Skin epidermis (tissue), 12 donors: ENCODE measurements at regions not wholly inside any gene's neighbourhood (a gene's known extent, or its start where the extent isn't known, plus 50 kb on each side); places are given as distances from the start of the nearest gene placed in this dataset.
"Not testable (repeated sequence)": the region's sequence is repeated elsewhere in the genome, so short reads cannot be mapped to it uniquely, and the experiment has no call there.

Experiments
- H3K27ac ChIP-seq, 21 experiments: fragments of 200-600 bp; sonication (generic) in 11 of 21; one replicate each; pipeline ENCODE4 v1.5.0; 2020; ENCODE audit warnings: mild to moderate bottlenecking in 3 of 21, inconsistent platforms in 2 of 21, moderate library complexity in 2 of 21
- H3K4me3 ChIP-seq, 7 experiments: fragments of 200-600 bp; sonication (generic) in 2 of 7; one replicate each; pipeline ENCODE4 v1.5.0; 2020; ENCODE audit warnings: inconsistent platforms in 2 of 7, mild to moderate bottlenecking in 2 of 7, moderate library complexity in 1 of 7

DNA sequence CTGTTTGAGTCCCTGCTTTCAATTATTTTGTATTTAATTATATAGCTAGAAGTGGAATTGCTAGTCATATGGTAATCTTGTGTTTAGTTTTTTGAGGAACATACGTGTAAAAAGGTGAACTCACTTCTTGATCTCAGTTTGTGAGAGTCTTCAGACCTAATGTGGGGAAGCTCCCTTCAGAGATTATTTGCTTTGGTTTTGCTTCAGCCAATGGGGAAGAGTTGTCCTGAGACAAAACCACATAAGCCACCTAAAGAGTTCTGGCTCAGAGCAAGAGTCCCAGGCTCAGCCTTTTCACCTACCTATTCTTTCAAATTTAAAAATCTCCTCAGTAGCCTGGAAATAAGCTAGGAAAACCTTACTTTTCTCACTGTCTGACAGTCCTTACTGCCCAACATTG is 138.4 kb downstream of the UCK2 start:
- no peak overlapping the region for H3K4me3 ChIP-seq
- H3K27ac ChIP-seq, result no peak overlapping the region

DNA sequence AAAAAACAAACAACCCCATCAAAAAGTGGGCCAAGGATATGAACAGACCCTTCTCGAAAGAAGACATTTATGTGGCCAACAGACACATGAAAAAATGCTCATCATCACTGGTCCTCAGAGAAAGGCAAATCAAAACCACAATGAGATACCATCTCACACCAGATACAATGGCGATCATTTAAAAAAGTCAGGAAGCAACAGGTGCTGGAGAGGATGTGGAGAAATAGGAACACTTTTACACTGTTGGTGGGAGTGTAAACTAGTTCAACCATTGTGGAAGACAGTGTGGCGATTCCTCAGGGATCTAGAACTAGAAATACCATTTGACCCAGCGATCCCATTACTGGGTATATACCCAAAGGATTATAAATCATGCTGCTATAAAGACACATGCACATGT is 142.0 kb downstream of the UCK2 start:
- not testable (repeated sequence) for H3K27ac ChIP-seq, H3K4me3 ChIP-seq

DNA sequence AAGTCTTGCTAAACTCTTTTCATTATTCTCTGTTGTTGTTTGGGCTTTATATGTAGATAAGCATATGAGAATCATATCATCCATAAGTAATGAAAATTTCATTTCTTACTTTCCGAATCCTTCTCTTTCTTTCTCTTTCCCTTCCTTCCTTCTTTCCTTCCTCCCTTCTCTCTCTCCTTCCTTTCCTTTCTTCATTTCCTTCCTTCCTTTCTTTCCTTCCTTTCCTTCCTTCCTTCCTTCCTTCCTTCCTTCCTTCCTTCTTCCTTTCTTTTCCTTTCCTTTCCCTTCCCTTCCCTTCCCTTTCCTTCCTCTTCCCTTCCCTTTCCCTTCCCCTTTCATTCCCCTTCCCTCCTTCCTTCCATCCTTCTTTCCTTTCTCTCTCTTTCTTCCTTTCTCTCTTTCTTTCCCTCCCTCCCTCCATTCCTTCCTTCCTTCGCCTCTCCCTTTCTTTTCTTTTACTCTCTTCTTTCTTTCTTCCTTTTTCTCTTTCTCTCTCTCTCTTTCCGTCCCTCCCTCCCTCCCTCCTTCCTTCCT is 147.3 kb downstream of the UCK2 start:
- Histone ChIP-seq H3K4me3 (no peak overlapping the region), H3K27ac (no peak overlapping the region)

DNA sequence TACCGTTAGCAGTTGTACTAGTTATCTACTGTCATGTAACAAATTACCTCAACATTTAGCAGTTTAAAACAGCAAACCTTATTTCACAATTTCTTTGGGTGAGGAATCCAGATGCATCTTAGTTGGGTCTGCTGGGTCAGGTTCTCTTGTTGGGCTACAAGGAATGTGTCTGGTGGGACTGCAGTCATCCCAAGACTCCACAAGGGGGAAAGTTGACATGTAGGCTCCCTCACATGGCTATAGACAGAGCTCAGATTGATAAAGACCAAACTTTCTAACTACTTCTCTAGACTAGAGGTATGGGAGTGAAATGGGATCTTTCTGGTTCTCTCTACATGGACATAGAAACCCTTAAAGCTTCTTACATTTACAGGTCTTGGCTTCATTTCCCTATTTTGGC is 160.9 kb downstream of the UCK2 start:
- Histone ChIP-seq H3K4me3 (no peak overlapping the region), H3K27ac (no peak overlapping the region)

DNA sequence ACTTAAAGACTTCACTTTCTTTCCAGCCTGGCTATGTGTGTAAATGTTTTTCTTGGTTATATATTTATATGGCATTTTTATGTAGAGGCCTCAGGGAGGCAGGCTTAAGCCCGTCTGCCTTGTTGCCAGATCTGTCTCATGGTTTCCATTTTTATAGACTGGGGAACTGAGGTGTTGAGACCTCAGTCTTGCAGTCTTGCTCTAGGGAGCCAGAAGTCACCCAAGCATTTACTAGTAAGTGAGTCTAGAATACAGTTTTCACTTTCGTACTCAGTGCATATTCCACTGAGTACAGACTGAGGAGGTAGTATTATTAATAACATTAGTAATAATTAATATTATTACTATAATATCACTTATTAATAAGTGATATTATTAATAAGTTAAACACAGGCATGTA is 161.4 kb downstream of the UCK2 start:
- H3K27ac ChIP-seq, result no peak overlapping the region

DNA sequence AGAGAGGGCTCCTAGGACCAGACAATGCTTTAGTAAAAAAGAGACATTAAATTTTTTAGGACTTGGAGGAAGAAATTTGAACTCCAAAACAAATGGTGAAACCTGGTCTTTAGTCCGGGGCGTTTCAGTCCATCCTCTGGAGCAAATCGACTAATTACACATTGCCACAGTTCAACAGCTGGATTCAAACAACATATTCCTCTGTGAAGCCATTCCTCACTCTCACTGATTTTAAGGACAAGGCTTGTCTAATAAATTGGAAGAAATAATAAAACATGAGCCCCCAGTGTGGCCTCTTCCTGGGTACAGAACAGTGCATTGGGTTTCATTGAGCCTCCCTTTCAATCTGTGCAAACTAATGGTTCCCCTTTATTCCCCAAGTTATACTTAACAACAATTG is 165.1 kb downstream of the UCK2 start:
- Histone ChIP-seq H3K4me3 (no peak overlapping the region), H3K27ac (no peak overlapping the region)

More for the DNA sequence above, 161.4 kb downstream of the UCK2 start:
- H3K4me3 ChIP-seq, result no peak overlapping the region

DNA sequence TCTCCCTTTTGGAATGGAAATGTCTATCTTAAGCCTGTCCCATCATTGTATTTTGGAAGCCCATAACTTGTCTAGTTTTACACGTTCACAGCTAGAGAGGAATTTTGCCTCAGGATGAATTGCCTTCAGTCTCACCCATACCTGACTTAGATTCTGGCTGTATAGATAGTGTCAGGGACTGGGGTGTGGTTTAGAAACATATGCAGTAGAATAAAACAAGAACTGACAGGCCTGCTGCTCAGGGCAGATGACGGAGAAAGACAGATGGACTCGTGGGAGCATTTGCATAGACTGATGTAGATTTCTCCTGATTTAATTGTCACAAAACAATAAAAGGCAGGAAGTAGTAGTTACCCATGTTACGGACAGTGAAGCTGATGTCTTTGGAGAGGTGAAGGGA is 166.7 kb downstream of the UCK2 start:
- H3K4me3 ChIP-seq, result no peak overlapping the region
- H3K27ac ChIP-seq, result peak overlapping the region in 1 of 21 experiments; percentile 14

DNA sequence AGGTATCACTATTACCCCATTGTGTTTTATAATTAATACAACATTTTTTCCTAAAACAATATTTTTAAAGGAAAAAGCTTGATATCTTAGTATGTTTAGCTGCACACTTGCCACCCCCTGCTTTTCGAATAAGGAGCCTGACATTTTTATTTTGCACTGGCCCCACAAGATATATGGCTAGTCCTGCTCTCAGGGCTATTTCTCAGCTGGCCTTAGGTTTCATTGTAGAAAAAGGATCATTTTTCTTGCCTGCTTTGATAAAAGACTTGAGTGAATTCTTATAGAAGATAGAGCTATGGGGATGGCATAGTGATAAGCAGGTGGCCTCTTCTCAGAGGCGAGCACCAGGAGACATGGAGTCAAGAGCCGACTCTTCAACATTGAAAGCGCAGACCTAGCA is 167.0 kb downstream of the FAM78B start:
- H3K27ac ChIP-seq, result no peak overlapping the region
- no peak overlapping the region for H3K4me3 ChIP-seq

DNA sequence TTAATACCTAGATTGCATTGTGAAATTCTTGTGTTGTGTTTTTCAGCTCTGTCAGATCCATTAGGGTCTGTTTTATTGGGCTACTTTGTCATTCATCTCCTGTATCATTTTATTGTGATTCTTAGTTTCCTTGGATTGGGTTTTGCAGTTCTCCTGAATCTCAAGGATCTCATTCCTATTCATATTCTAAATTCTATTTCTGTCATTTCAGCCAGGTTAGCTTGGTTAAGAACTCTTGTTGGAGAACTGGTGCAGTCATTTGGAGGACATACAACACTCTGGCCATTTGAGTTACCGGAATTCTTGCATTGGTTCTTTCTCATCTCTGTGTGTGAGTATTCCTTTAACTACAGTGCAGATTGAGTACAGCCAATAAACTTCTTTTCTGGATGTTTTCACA is 159.6 kb downstream of the FAM78B start:
- no peak overlapping the region for H3K4me3 ChIP-seq
- H3K27ac ChIP-seq, result no peak overlapping the region

DNA sequence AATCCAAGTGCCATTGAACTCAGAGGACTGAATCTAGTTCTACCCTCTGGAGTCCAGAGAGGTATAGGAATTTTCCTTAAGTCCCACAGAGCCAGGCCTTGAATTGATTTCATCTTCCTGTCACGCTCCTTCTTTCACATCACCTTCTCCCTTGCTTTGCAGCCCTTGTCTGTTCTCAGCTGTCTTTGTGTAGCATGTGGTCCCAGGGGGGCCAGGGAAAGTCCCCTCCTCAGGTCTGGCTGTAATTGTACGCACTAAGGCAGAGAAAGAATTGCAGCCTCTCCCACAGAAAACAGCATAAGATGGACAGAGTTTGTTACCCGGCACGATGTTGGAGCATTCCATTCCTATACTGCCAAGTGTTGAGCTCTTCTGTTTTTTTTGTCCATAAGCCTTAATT is 153.6 kb downstream of the FAM78B start:
- H3K27ac ChIP-seq, result no peak overlapping the region
- no peak overlapping the region for H3K4me3 ChIP-seq

DNA sequence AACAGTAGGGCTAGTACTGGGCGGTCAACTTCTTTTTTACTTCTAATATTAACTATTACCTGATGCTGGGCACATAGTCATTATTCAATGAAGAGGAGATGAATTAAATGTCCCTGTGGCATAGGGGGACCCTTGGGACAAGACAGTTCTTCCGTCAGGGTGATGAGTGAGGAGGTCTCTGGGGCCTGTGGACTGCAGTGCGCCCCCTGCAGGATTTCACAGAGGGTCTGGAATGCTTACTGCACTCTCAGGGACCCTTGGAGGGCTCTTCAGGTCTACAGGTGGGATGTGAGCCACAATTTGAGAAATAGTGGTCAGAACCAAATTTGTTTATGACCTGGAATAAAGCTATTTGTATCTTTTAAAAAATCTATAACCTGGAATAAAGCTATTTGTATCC is 149.4 kb downstream of the FAM78B start:
- H3K27ac ChIP-seq, result no peak overlapping the region
- no peak overlapping the region for H3K4me3 ChIP-seq
